Mammary epithelial cell (primary cell): ENCODE measurements at regions not wholly inside any gene's neighbourhood (a gene's known extent, or its start where the extent isn't known, plus 50 kb on each side); places are given as distances from the start of the nearest gene placed in this dataset.

Source experiments
- CTCF ChIP-seq, 2 donors: IDR thresholded peaks in 1 of 2; conservative IDR thresholded peaks in 1 of 2; 2 replicates each; pipeline ENCODE4 v1.5.1; 2011 to 2012; ENCODE audit warnings: inconsistent platforms in 2 of 2, low read length in 2 of 2, mild to moderate bottlenecking in 2 of 2, control low read depth in 1 of 2, low read depth in 1 of 2; ENCODE audit not compliant: insufficient read depth in 1 of 2; ENCODE audit errors: extremely low read depth in 1 of 2
- EZH2 ChIP-seq: IDR thresholded peaks from 2 replicates; pipeline ENCODE4 v1.6.1; 2012; ENCODE audit warnings: low read length, inconsistent platforms, borderline replicate concordance

DNA sequence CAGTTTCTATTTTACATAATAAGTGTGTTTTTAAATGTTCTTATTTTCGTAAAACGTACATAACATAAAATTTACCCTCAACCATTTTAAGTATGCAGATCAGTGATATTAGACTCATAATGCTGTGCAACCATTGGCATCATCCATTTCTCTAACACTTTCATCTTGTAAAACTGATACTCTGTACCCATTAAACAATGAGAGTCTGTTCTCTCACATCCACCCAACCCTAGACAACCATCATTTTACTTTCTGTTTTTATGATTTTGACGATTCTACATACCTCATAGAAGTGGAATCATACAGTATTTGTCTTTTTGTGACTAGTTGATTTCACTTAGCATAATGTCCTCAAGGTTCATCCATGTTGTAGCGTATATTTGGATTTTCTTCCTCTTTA, 140.4 kb downstream of the TINAG start:
- no peak for TF ChIP-seq CTCF (conservative IDR thresholded peaks at IDR 0.05 in 1 of 2, IDR thresholded peaks at IDR 0.05 in 1 of 2; ENCODE audit: extremely low read depth in 1 of 2, insufficient read depth in 1 of 2, low read depth in 1 of 2, low read length in 2 of 2)
- TF ChIP-seq EZH2: no peak
